Colonic mucosa (tissue), 4 donors: ENCODE measurements at regions not wholly inside any gene's neighbourhood (a gene's known extent, or its start where the extent isn't known, plus 50 kb on each side); places are given as distances from the start of the nearest gene placed in this dataset.

Source experiments
- DNase-seq: peaks from one replicate; pipeline ENCODE4 v3.0.0-alpha.2; 2020
- H3K27ac ChIP-seq: fragments of 200-600 bp; one replicate; pipeline ENCODE4 v1.8.0; 2021
- H3K27me3 ChIP-seq: fragments of 200-600 bp; one replicate; pipeline ENCODE4 v1.8.0; 2021
- H3K36me3 ChIP-seq: fragments of 200-600 bp; one replicate; pipeline ENCODE4 v1.8.0; 2021
- H3K4me1 ChIP-seq: fragments of 200-600 bp; one replicate; pipeline ENCODE4 v1.8.0; 2021; ENCODE audit warnings: mild to moderate bottlenecking
- H3K4me3 ChIP-seq: fragments of 200-600 bp; one replicate; pipeline ENCODE4 v1.8.0; 2021
- H3K9ac ChIP-seq, 2 donors: one replicate each; pipeline ENCODE4 v1.7.0; 2013; ENCODE audit warnings: control low read depth in 2 of 2, low read depth in 2 of 2, low read length in 2 of 2
- H3K9me3 ChIP-seq: fragments of 200-600 bp; one replicate; pipeline ENCODE4 v1.8.0; 2021
- CTCF ChIP-seq: fragments of 200-600 bp; IDR thresholded peaks from one replicate; pipeline ENCODE4 v1.8.0; 2022; ENCODE audit warnings: antibody characterized with exemption, mild to moderate bottlenecking
- intact Hi-C: fragments of 100-400 bp; cut with DNase I; formaldehyde crosslinking; loops from one replicate; pipeline ENCODE4 v1.14.1; 2022
- donor health status: healthy.
- donor health status: DM: no; HTN: no; CAD: no.
- donor health status: DM: no; HTN: no; CAD: no.

- intact Hi-C loops: no loop called here
- Histone ChIP-seq H3K27ac (no peak overlapping the region), H3K4me1 (no peaks in the 10 kb centered on the region), H3K4me3 (no peak overlapping the region), H3K9ac (no peak overlapping the region), H3K27me3 (no peaks in the 10 kb centered on the region), H3K9me3 (no peaks in the 10 kb centered on the region), H3K36me3 (no peaks in the 10 kb centered on the region)
- TF ChIP-seq CTCF: no peak
- DNase-seq: no peak
Measured at GRCh38 chr2:53257287-53257686, 510.3 kb upstream of the CHAC2 start.

- intact Hi-C loops: no loop called here
- DNase-seq: no peak
- Histone ChIP-seq H3K27me3 (no peaks in the 10 kb centered on the region), H3K36me3 (no peaks in the 10 kb centered on the region), H3K27ac (no peak overlapping the region), H3K9me3 (no peaks in the 10 kb centered on the region), H3K4me3 (no peak overlapping the region), H3K9ac (no peak overlapping the region), H3K4me1 (no peaks in the 10 kb centered on the region)
- no peak for TF ChIP-seq CTCF
Measured at GRCh38 chr2:53253244-53253643, 514.4 kb upstream of the CHAC2 start.

- intact Hi-C loops: no loop called here
- H3K4me1 ChIP-seq: no peaks in the 10 kb centered on the region
- H3K9me3 ChIP-seq: no peaks in the 10 kb centered on the region
- no peak overlapping the region for H3K27ac ChIP-seq
- no peak overlapping the region for H3K4me3 ChIP-seq
- TF ChIP-seq CTCF: no peak
- no peak for DNase-seq
- H3K27me3 ChIP-seq: no peaks in the 10 kb centered on the region
- H3K36me3 ChIP-seq: no peaks in the 10 kb centered on the region
- H3K9ac ChIP-seq: no peak overlapping the region
Measured at GRCh38 chr2:53252115-53252514, 515.5 kb upstream of the CHAC2 start.

- H3K9ac ChIP-seq: no peak overlapping the region
- TF ChIP-seq CTCF: no peak
- no peaks in the 10 kb centered on the region for H3K4me1 ChIP-seq
- H3K9me3 ChIP-seq: no peaks in the 10 kb centered on the region
- H3K27ac ChIP-seq: no peak overlapping the region
- H3K36me3 ChIP-seq: no peaks in the 10 kb centered on the region
- no peak for DNase-seq
- no peaks in the 10 kb centered on the region for H3K27me3 ChIP-seq
- intact Hi-C loops: no loop called here
- no peak overlapping the region for H3K4me3 ChIP-seq
Measured at GRCh38 chr2:53247956-53248735, 519.5 kb upstream of the CHAC2 start.

- no peak overlapping the region for H3K4me3 ChIP-seq
- no peaks in the 10 kb centered on the region for H3K36me3 ChIP-seq
- no peak for TF ChIP-seq CTCF
- no peak overlapping the region for H3K9ac ChIP-seq
- DNase-seq: no peak
- no peaks in the 10 kb centered on the region for H3K9me3 ChIP-seq
- no peaks in the 10 kb centered on the region for H3K4me1 ChIP-seq
- no peaks in the 10 kb centered on the region for H3K27me3 ChIP-seq
- intact Hi-C loops: no loop called here
- H3K27ac ChIP-seq: no peak overlapping the region
Measured at GRCh38 chr2:53243430-53243829, 524.2 kb upstream of the CHAC2 start.
